ENCODE measurements at regions not wholly inside any gene's neighbourhood (a gene's known extent, or its start where the extent isn't known, plus 50 kb on each side); places are given as distances from the start of the nearest gene placed in this dataset.
A peak's percentile ranks its signal among the peaks of the same experiment; 100 is the strongest.
"Not testable (repeated sequence)": the region's sequence is repeated elsewhere in the genome, so short reads cannot be mapped to it uniquely, and the experiment has no call there.

DNA sequence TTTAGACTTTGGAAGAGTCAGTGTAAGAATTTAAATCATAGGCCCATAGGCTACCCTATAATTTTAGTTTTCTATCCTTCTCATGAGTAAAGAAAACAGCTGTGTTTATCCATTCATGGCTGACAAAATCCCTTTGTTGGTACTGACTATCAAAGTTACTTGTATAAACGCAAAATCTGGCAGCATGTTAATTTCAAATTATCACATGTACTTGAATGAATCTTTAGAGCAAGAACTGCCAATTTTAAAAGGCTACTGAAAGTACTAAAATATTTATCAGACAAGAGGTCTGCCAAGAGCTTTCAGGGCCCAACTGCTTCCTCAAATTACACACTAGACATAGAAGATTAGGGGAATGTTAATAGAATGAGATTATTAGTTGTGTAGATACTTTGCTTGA, 66.6 kb downstream of the MYL12B start:
- no peak for DNase-seq
- in situ Hi-C loops (cut with MboI; ENCODE audit: low pct_unique_long_range_greater_than_20kb, low sequenced_read_pairs) = no loop called here

DNA sequence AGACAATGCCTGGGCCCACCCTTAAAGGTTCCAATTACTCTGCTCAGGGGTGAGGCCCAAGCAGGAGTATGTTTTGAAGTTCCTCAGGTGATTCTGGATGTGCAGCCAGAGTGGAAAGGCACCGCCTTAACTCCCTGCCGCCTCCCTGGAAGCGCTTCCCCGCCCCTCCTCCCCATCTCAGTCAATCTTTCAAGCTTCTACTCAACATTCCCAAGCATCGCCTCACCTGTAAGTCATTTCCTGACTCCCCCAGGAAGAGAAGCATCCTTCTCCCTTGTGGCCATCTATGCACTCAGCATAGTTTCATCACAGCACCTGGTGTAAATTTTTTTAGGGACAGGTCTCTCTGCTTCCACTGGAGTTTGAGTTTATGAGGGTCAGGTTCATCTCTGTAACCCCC, 67.5 kb downstream of the MYL12B start:
- in situ Hi-C loops (cut with MboI; ENCODE audit: low pct_unique_long_range_greater_than_20kb, low sequenced_read_pairs) = no loop called here
- DNase-seq = no peak

DNA sequence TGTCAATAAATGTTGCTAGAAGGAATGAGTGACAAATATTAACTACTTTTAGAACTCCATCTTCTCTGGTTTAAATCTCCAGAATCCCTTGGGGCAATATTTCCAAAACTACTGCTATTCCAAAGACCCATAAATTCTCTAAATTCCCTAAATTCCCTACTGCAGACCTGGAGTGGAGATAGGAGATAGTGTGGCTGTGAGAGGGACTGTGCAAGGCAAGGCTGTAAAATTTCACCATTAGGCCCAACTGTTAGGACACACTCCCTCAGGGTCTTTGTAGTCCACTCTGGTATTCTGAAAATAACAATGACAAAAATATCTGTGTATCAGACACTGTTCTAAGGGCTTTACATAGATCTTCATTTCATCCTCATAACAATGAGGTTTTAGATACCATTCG, 67.9 kb downstream of the MYL12B start:
- in situ Hi-C loops (cut with MboI; ENCODE audit: low pct_unique_long_range_greater_than_20kb, low sequenced_read_pairs) = no loop called here
- no peak for DNase-seq

DNA sequence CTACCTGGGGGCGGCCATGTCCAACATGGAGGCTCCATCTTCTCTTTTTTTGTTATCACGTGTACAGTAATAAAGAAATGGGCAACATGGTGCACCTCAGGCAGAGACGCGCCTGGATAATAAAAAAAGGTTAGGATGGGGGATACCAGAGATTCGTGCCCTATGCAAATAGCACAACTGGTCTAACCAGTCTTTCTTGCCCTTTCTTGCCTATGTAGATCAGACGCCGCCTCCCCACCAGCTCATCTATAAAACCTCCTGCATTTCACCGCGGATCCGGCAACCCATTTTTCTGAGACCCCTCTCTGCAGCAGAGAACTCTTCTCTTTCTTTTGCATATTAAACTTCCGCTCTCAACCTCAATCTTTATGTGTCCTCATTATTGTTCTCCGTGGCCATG, 68.7 kb downstream of the MYL12B start:
- no peak for DNase-seq
- in situ Hi-C loops (cut with MboI; ENCODE audit: low pct_unique_long_range_greater_than_20kb, low sequenced_read_pairs) = no loop called here

DNA sequence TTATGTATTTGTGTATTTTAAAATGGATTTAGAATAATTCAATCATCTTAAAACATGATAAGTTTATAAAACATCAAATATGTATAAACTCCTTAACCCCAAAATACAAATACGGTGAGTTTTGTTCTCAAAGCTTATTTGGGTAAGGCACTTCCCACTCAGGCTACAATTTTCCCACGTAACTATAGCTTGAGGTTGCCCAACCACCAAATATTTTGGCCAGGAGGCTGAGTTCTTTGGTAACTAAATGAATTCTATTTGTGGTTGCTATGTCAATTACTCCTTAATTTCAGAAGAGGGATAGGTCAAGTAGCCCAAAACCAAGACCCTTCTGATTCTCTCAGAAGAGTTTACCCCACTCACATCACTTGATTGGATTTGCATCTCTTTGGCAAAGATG, 70.4 kb downstream of the MYL12B start:
- no peak for DNase-seq
- in situ Hi-C loops (cut with MboI; ENCODE audit: low pct_unique_long_range_greater_than_20kb, low sequenced_read_pairs) = no loop called here

DNA sequence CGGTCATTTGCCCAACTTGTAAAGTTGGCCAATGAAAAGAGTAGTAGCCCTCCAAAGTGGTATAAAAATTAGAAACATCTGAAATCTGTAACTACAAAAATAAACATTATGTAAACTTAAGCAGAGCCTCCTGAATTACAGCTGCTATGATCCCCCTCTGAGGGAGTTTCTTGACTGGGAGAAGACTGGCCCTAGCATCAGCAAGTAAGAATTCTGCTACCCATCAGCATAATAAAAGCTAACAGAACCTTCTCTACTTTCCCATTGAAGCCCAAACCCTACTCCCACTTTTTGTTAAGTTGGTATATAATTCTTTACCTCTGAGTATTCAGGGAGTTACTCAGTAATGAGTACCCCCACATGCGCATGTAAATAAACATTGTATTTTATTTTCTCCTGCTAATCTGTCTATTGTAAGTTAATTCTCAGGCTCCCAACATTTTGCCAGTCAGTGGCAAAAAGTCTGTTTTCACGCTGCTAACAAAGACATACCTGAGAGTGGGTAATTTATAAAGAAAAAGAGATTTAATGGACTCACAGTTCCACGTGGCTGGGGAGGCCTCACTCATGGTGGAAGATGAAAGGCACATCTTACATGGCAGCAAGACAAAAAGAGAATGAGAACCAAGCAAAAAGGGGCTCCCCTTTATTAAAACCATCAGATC, 71.3 kb downstream of the MYL12B start:
- in situ Hi-C loops (cut with MboI; ENCODE audit: low pct_unique_long_range_greater_than_20kb, low sequenced_read_pairs) = no loop called here
- no peak for DNase-seq

DNA sequence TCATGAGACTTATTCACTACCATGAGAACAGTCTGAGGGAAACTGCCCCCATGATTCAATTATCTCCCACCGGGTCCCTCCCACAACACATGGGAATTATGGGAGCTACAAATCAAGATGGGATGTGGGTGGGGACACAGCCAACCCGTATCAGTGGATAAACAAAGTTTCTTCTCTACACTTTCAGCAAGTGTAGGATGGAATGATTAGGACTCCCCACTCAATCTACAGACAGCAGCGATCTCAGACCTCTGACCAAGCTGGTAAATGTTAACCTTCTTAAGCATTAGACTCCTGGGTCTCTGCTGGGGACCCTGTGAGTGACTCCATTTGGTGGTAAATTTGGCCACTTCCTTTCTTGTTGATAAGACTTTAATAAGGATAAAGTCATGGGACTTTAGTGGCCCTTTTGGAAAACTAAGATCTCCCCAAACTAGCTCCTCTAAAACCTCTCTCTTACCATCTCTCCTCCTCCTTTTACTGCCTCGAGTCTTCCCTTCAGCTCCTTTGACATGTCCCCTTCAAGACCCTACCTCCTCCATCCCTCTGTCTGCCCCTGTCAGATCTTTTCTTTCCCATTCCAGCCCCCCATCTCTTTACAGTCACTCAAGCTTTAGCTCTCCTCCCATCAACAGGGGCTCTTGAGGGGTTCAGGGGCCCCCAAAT, 71.9 kb downstream of the MYL12B start:
- in situ Hi-C loops (cut with MboI; ENCODE audit: low pct_unique_long_range_greater_than_20kb, low sequenced_read_pairs) = no loop called here
- DNase-seq = no peak

DNA sequence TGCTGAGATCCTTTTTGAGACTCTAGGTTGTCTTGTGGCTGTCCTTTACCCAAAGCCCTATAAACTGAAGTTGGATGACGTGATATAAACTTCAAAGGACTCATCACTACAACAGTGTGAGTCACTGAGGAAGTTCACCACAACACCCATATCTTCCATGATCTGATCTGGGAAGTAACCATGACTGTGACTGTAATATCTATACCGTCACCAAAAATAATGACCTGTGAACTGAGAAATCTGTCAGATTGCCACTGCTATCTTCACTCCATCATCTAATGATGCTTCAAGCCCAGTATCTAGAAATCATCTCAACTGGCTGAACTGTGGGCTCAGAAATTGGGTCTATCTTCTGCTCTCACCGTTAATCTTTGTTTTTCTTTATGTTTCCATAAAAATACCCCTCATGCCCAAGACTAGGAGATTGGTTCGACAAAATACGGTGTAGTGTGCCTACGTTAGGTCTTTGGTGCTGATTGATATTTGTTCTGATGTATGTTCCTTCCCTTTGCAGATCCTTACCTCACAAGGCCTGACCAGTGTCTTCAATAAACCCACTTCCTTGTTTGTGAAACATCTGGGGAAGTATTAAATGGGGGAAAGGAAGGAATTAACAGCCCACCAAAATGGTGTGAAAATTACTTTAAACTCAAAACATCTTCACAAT, 78.2 kb downstream of the MYL12B start:
- DNase-seq = peak; percentile 24
- in situ Hi-C loops (cut with MboI; ENCODE audit: low pct_unique_long_range_greater_than_20kb, low sequenced_read_pairs) = no loop called here

DNA sequence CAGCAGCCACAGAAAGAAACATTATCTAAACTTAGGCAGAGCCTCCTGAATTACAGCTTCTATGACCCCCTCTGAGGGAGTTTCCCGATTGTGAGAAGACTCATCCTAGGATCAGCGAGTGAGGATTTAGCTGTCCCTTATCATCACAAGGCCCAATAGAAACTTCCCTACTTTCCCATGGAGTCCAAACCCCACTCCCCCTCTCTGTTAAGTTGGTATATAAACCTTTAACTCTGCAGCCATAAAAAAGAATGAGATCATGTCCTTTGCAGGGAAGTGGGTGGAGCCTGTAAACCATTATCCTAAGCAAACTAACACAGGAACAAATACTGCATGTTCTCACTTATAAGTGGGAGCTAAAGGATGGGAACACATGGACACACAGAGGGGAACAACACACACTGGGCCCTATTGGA, 78.8 kb downstream of the MYL12B start:
- in situ Hi-C loops (cut with MboI; ENCODE audit: low pct_unique_long_range_greater_than_20kb, low sequenced_read_pairs) = no loop called here
- peak; percentile 27 for DNase-seq

DNA sequence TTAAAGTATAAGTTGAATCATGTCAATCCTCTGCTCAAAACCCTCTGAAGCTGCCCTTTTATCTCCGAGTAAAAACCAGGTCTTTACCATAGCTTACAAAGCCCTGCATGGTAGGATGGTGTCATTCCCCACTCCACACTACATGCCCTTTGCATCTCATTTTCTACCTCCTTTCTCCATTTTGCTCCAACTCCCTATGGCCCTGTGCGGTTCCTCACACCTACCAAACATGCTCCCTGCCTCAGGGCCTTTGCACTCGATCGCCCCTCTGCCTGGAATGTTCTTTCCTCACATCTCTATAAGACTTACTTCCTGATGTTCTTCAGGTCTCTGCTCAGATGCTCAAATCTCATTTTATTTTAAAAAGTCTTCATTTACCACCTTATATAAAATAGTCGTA, 80.7 kb downstream of the MYL12B start:
- DNase-seq = no peak
- in situ Hi-C loops (cut with MboI; ENCODE audit: low pct_unique_long_range_greater_than_20kb, low sequenced_read_pairs) = no loop called here

DNA sequence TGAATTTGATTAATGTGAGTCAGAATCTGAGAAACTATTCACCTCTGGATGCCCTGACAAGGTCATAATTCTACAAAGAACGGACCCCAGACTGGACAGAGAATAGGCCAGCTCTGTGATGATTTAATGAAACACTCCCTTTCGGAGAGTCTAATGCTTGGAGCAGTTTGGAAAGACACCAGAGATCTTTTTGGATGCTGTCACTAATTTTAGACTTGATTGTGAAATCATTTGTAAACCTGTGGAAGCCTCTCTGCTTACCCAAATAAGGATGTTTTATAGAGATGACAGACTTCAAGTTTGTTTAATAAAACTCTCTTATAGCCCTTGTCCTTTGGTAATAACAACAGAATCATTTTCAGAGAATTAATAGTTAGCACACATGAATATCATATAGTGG, 83.5 kb downstream of the MYL12B start:
- no peak for DNase-seq
- in situ Hi-C loops (cut with MboI; ENCODE audit: low pct_unique_long_range_greater_than_20kb, low sequenced_read_pairs) = no loop called here

DNA sequence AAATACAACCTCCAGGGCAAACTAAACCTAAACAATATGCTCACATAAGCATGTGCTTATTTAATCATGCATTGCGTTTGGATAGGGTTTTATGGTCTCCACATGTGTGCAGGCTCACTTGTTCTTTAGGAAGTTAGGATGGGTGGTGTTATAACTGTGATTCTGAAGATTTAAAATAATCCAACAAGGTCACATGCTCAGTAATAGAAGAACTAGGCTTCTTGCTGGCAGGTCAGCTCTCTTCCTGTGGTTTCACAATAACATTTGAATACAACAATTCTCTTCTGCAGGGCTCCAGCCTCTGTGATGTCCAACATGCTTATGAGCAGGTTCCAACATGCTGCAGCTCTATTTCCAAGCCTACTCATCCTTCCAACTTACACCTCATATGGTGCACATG, 84.0 kb downstream of the MYL12B start:
- in situ Hi-C loops (cut with MboI; ENCODE audit: low pct_unique_long_range_greater_than_20kb, low sequenced_read_pairs) = no loop called here
- DNase-seq = no peak

DNA sequence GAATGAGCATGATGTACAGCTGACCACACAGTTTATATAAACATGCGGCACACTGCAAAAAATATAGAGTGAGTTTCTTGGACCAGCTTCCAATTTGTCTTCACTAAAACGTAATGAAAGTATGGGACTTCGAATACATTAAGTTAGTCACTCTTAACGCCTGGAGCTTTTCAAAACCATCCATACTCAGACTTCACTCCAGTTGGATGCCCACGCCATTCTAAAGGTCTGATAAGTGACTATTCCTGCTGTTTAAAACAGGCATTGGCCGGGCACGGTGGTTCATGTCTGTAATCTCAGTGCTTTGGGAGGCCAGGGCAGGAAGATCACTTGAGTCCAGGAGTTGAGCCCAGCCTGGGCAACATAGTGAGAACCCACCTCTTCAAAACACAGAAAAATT, 84.6 kb downstream of the MYL12B start:
- in situ Hi-C loops (cut with MboI; ENCODE audit: low pct_unique_long_range_greater_than_20kb, low sequenced_read_pairs) = no loop called here
- DNase-seq = no peak

DNA sequence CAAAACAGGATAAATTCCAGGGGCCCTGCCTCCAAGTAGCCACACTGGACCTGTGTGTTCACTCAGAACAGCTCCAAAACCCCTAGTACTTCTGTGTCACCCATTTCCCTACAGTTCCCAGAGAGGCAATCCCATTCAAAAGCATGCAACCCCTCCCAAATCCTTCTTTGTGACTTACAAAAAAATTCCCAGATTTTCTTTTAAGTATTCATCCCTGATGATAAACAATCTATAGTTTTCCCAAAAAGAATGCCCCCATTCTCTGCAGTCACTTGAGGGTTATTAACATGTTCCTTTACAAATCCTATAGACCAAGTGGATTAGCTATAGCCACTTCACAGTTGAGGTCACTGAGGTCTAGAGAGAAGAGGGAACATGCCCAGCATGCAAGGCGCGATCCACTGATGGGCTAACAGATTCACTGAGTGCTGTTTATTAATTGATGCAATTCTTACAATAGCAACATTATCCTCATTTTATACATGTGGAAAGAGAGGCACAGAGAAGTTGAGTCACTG, 85.4 kb downstream of the MYL12B start:
- in situ Hi-C loops (cut with MboI; ENCODE audit: low pct_unique_long_range_greater_than_20kb, low sequenced_read_pairs) = no loop called here
- no peak for DNase-seq

DNA sequence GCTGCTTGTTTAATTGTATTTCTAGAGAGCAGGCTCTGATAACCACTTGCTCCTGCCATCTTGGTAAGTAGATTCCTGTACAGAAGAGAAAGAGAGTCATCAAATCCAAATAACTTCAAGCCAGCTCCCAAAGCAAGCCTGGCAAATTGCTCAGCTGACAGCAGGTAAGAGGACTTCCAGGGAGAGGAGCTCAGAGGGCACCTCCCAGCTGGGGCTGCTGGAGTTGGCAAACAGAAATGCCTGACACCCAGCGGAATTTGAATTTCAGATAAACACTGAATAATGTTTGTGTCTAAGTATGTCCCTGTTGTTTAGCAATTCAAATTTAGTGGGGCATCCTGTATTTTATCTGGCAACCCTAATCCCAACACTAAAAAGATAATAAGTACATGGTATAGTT, 86.2 kb downstream of the MYL12B start:
- DNase-seq = no peak
- in situ Hi-C loops (cut with MboI; ENCODE audit: low pct_unique_long_range_greater_than_20kb, low sequenced_read_pairs) = no loop called here

DNA sequence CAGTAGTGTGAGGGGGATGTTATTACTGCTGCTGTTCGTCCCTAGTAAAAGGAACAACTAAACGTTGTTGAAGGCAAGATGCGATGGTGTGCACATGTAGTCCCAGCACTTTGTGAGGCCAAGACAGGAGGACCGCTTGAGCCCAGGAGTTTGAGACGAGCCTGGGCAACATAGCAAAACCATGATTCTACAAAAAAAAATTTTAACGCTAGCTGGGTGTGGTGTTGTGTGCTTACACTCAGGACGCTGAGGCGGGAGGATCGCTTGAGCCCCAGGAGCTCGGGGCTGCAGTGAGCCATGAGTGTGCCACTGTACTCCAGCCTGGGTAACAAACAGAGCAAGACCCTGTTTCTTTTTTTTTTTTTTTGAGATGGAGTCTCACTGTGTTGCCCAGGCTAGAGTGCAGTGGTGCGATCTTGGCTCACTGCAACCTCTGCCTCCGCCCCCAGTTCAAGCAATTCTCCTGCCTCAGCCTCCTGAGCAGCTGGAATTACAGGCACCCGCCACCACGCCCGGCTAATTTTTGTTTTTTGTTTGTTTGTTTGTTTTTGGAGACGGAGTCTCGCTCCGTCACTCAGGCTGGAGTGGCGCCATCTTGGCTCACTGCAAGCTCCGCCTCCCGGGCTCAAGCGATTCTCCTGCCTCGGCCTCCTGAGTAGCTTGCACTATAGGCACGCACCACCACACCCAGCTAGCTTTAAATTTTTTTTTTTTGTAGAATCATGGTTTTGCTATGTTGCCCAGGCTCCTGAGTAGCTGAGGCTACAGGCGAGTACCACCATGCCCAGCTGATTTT, 87.3 kb downstream of the MYL12B start:
- in situ Hi-C loops (cut with MboI; ENCODE audit: low pct_unique_long_range_greater_than_20kb, low sequenced_read_pairs); DNase-seq: not testable (repeated sequence)

DNA sequence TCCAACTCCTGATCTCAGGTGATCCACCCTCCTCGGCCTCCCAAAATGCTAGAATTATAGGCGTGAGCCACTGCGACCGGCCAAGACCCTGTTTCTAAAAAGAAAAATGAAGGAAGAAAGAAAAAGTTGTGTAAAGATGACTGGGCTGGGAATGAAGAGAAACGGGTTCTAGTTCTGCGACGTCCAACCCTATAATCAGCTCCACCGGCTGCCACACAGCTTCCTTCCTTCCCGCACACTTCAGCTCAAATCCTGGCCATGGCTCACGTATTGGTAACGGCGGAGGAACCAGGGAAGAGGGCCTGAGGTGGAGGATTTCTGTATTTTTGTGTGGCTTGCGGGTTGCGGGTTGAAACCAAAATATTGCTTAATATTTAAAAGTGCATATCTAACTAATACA, 88.1 kb downstream of the MYL12B start:
- no peak for DNase-seq
- in situ Hi-C loops (cut with MboI; ENCODE audit: low pct_unique_long_range_greater_than_20kb, low sequenced_read_pairs) = no loop called here

DNA sequence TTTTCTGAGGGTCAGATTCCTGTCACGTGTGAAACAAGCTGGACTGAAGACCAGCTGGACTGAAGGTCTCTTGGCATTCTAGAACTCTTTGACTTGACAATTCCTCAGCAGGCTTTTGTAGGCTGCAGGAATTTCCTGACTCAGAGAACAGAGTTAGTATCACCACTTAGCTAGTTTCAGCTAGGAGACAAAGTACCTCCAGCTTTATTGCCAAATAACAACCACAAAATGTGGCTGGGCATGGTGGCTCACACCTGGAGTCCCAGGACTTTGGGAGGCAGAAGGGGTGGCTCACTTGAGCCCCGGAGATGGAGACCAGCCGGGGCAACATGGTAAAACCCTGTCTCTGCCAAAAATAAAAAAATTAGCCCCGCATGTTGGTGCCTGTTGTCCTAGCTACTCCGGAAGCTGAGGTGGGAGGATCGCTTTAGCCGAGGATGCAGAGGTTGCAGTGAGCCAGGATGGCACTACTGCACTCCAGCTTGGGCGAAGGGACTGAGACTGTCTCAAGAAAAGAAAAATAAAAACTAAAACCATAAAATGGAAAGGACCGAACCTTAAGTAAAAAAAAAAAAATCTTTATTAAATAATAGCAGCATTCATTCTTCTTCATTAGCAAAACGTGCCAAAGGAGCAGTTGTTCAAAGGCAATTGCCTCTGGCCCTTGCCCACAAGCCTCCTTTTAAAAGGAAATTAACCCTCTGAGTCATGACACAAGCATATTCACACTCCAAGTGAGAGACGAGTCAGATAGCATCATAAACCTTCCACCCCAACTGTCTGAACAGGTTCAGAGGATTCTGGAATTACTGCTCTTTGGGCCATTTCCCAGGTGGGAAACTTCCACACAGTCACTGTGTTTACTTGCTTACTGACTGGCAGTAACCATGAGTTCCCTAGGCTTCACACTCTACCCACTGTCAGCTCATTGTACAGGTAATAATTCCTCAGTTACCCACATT, 88.9 kb downstream of the MYL12B start:
- in situ Hi-C loops (cut with MboI; ENCODE audit: low pct_unique_long_range_greater_than_20kb, low sequenced_read_pairs) = no loop called here

DNA sequence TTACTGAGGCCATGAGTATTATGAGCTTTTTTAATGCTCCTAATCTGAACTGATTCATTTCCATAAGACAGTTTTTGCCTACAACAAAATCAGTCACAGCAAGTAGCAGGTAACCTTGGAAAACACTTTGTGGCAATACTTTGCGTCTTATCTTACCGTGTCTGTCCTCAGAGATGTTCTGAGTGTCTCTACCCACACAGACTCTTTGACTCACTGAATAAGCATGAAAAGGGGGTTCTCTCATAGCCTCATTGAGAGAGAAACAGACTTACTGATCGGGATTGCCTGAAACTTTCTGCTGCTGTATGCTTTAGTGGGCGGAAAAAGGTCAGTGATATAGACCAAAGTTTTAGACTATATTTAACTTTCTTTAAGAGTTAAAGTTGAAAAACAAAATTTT, 92.6 kb downstream of the MYL12B start:
- in situ Hi-C loops (cut with MboI; ENCODE audit: low pct_unique_long_range_greater_than_20kb, low sequenced_read_pairs) = no loop called here
- no peak for DNase-seq

More for the DNA sequence above, 88.9 kb downstream of the MYL12B start:
- DNase-seq = peak; percentile 11

All from KBM-7 (cell line).